GM18858 (cell line): ENCODE measurements at regions not wholly inside any gene's neighbourhood (a gene's known extent, or its start where the extent isn't known, plus 50 kb on each side); places are given as distances from the start of the nearest gene placed in this dataset.
A peak's percentile ranks its signal among the peaks of the same experiment; 100 is the strongest.

Experiments
- ATAC-seq: cut with Tn5 transposase; IDR thresholded peaks from one replicate; pipeline ENCODE4 v1.9.1; 2021; ENCODE audit not compliant: unreplicated experiment

GRCh38 chr1:191634801-191635508, 523.3 kb upstream of the RGS18 start:
- no peak for ATAC-seq

- no peak for ATAC-seq
These were observed 521.9 kb upstream of the RGS18 start for GRCh38 chr1:191636345-191636744.

- ATAC-seq: no peak
These were observed 516.6 kb upstream of the RGS18 start for GRCh38 chr1:191641420-191642260.

GRCh38 chr1:191643060-191643459, 515.2 kb upstream of the RGS18 start:
- ATAC-seq: no peak

GRCh38 chr1:191648939-191649338, 509.3 kb upstream of the RGS18 start:
- ATAC-seq: no peak

GRCh38 chr1:191662051-191662450, 496.2 kb upstream of the RGS18 start:
- ATAC-seq: no peak

GRCh38 chr1:191662746-191663145, 495.5 kb upstream of the RGS18 start:
- no peak for ATAC-seq

GRCh38 chr1:191668525-191668924, 489.7 kb upstream of the RGS18 start:
- no peak for ATAC-seq

- ATAC-seq: no peak
These were observed 488.6 kb upstream of the RGS18 start for GRCh38 chr1:191669629-191670028.

- no peak for ATAC-seq
These were observed 487.0 kb upstream of the RGS18 start for GRCh38 chr1:191671236-191671635.

- no peak for ATAC-seq
These were observed 483.6 kb upstream of the RGS18 start for GRCh38 chr1:191674626-191675179.

- ATAC-seq: no peak
These were observed 482.1 kb upstream of the RGS18 start for GRCh38 chr1:191675856-191676783.

GRCh38 chr1:191685669-191686068, 472.6 kb upstream of the RGS18 start:
- no peak for ATAC-seq

- ATAC-seq: no peak
These were observed 470.5 kb upstream of the RGS18 start for GRCh38 chr1:191687721-191688120.

GRCh38 chr1:191690931-191691330, 467.3 kb upstream of the RGS18 start:
- no peak for ATAC-seq

- ATAC-seq: no peak
These were observed 464.5 kb upstream of the RGS18 start for GRCh38 chr1:191693797-191694196.

- ATAC-seq: peak; percentile 90
These were observed 462.4 kb upstream of the RGS18 start for GRCh38 chr1:191695865-191696264.

GRCh38 chr1:191696354-191696753, 461.9 kb upstream of the RGS18 start:
- ATAC-seq: no peak

- no peak for ATAC-seq
These were observed 460.7 kb upstream of the RGS18 start for GRCh38 chr1:191697556-191697955.

- ATAC-seq: no peak
These were observed 460.0 kb upstream of the RGS18 start for GRCh38 chr1:191698246-191698645.

- ATAC-seq: no peak
These were observed 458.9 kb upstream of the RGS18 start for GRCh38 chr1:191699343-191699742.
